GM12865 (cell line): ENCODE measurements at regions not wholly inside any gene's neighbourhood (a gene's known extent, or its start where the extent isn't known, plus 50 kb on each side); places are given as distances from the start of the nearest gene placed in this dataset.

Experiments
- DNase-seq: peaks from one replicate; pipeline ENCODE4 v3.0.0; 2010; ENCODE audit warnings: low read depth
- H3K4me3 ChIP-seq: 2 replicates; pipeline ENCODE4 v1.5.1; 2011; ENCODE audit warnings: mild to moderate bottlenecking, low read depth, low read length, control low read depth
- TF ChIP-seq, protein P1 (sequence below): IDR thresholded peaks from 2 replicates; pipeline ENCODE4 v1.5.1; 2011; ENCODE audit warnings: low read length, control low read depth, low read depth, inconsistent platforms; ENCODE audit not compliant: insufficient read depth; ENCODE audit errors: missing control alignments

GRCh38 chr12:75842090-75842489 is 189.5 kb downstream of the PHLDA1 start:
- TF ChIP-seq, protein P1, sequence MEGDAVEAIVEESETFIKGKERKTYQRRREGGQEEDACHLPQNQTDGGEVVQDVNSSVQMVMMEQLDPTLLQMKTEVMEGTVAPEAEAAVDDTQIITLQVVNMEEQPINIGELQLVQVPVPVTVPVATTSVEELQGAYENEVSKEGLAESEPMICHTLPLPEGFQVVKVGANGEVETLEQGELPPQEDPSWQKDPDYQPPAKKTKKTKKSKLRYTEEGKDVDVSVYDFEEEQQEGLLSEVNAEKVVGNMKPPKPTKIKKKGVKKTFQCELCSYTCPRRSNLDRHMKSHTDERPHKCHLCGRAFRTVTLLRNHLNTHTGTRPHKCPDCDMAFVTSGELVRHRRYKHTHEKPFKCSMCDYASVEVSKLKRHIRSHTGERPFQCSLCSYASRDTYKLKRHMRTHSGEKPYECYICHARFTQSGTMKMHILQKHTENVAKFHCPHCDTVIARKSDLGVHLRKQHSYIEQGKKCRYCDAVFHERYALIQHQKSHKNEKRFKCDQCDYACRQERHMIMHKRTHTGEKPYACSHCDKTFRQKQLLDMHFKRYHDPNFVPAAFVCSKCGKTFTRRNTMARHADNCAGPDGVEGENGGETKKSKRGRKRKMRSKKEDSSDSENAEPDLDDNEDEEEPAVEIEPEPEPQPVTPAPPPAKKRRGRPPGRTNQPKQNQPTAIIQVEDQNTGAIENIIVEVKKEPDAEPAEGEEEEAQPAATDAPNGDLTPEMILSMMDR: no peak
- DNase-seq: no peak
- no peak overlapping the region for H3K4me3 ChIP-seq

GRCh38 chr12:75840994-75841355 is 190.6 kb downstream of the PHLDA1 start:
- DNase-seq: no peak
- TF ChIP-seq, protein P1: no peak
- no peak overlapping the region for H3K4me3 ChIP-seq

- no peak for DNase-seq
- TF ChIP-seq, protein P1: no peak
- H3K4me3 ChIP-seq: no peak overlapping the region
These were observed 193.3 kb downstream of the PHLDA1 start for GRCh38 chr12:75838309-75838708.

DNA sequence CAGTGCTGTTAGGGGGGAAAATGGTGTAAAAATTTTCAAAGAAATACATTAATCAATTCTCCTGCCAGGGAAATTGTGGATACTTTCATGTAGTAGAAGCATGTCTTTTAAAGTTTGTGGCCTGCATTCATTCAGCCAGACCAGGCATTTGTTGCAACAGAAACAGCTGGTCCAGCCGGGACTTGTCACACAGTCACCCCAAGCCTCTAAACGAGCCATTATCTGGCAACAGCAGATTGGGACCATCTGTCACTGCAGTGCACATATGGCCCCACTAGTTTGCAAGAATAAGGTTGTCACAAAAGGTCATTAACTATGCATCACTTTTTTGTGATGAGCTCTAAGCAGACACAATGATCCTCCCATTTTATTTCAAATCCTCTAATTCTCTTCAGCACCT is 193.9 kb downstream of the PHLDA1 start:
- H3K4me3 ChIP-seq: no peak overlapping the region
- DNase-seq: no peak
- TF ChIP-seq, protein P1: no peak

- H3K4me3 ChIP-seq: no peak overlapping the region
- TF ChIP-seq, protein P1: no peak
- DNase-seq: no peak
These were observed 195.0 kb downstream of the PHLDA1 start for GRCh38 chr12:75836533-75836932.

DNA sequence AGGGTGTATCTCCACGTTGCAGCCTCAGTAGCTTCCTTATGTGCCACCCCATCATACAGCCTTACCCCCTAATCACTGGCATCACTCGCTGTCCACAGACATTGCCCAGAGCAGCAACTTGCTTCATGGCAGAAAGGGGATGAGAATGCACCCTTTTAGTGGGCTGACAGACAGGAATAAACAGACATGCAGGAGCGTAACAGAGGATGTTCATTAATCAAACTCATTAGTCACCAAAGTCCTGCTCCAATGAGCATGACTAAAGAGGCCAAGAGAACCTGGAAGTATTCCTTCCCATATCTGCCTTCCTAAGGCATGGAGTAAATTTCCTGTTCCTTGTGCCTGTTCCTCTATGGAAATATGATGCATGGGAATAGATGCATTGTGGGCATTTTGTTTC is 197.0 kb downstream of the PHLDA1 start:
- no peak for DNase-seq
- H3K4me3 ChIP-seq: no peak overlapping the region
- TF ChIP-seq, protein P1: no peak

DNA sequence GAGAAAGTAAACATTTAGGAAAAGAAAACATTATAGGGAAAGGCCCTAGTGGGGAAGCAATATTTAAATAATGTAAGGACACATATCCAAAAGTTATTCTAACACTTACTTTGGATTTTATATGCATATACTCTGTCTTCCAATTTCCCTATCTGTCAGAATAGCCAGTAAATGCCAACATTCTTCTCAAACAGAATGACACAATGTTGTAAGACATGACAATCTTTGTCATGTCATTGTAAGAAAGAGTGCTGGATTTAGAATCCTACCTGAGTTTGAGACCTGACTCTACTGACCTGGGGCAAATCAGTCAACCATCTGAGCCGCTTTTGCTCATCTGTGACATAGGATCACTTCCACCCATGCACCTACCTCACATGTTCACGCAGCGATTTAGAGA is 198.3 kb downstream of the PHLDA1 start:
- no peak for DNase-seq
- H3K4me3 ChIP-seq: no peak overlapping the region
- TF ChIP-seq, protein P1: no peak
